Loucy (cell line): ENCODE measurements at regions not wholly inside any gene's neighbourhood (a gene's known extent, or its start where the extent isn't known, plus 50 kb on each side); places are given as distances from the start of the nearest gene placed in this dataset.

Source experiments
- EZH2phosphoT487 ChIP-seq: fragments of 200-600 bp; IDR thresholded peaks from 2 replicates; pipeline ENCODE4 v1.6.1; 2018; ENCODE audit warnings: antibody characterized with exemption, mild to moderate bottlenecking, moderate library complexity, borderline replicate concordance
- TF ChIP-seq, protein P1 (sequence below): fragments of 200-600 bp; sonication (generic); conservative IDR thresholded peaks from 2 replicates; pipeline ENCODE4 v1.5.1; 2014; ENCODE audit warnings: mild to moderate bottlenecking, antibody characterized with exemption, low read length

DNA sequence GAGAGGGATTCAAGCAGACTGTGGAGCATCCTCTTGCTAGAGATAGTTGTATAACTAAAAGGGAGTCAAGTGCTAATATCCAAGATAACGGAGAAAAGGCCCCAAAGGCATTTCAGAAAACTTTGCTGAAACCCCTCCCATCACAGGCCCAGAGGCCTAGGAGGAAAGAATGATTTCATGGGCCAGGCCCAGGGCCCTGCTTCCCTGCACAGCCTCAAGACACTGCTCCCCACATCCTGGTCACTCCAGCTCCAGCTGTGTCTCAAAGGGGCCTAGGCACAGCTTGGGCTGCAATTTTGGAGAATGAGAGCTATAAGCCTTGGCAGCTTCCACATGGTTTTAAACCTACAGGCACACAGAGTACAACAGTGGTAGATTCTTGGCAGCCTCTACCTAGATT lies 85.6 kb downstream of the OR13A1 start:
- TF ChIP-seq, protein P1, sequence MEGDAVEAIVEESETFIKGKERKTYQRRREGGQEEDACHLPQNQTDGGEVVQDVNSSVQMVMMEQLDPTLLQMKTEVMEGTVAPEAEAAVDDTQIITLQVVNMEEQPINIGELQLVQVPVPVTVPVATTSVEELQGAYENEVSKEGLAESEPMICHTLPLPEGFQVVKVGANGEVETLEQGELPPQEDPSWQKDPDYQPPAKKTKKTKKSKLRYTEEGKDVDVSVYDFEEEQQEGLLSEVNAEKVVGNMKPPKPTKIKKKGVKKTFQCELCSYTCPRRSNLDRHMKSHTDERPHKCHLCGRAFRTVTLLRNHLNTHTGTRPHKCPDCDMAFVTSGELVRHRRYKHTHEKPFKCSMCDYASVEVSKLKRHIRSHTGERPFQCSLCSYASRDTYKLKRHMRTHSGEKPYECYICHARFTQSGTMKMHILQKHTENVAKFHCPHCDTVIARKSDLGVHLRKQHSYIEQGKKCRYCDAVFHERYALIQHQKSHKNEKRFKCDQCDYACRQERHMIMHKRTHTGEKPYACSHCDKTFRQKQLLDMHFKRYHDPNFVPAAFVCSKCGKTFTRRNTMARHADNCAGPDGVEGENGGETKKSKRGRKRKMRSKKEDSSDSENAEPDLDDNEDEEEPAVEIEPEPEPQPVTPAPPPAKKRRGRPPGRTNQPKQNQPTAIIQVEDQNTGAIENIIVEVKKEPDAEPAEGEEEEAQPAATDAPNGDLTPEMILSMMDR = no peak
- no peak for TF ChIP-seq EZH2phosphoT487
